GM04503 (cell line): ENCODE measurements at regions not wholly inside any gene's neighbourhood (a gene's known extent, or its start where the extent isn't known, plus 50 kb on each side); places are given as distances from the start of the nearest gene placed in this dataset.
"Not testable (repeated sequence)": the region's sequence is repeated elsewhere in the genome, so short reads cannot be mapped to it uniquely, and the experiment has no call there.

Source experiments
- DNase-seq: peaks from one replicate; pipeline ENCODE4 v3.0.0-alpha.2; 2012; ENCODE audit warnings: low read depth

DNA sequence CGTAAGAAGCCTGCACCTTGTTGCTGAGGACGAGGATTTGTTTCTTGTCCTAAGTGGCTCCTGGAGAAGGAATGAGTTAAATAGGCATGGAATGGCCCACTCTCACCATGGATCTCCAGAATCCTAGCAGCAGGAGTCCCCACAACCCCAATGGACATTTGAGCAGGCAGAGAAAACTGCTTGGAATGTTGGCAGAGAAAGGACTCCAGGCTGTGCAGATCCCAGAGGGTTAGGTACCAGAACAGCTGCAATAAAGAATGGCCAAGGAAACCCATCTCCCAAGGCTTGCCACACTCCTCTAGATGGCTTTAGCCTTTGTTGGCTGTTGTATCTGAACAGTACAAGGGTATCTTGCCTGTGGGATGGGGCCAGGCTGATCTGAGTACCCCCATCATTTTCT, 1415.7 kb upstream of the ADGRB3 start:
- no peak for DNase-seq

DNA sequence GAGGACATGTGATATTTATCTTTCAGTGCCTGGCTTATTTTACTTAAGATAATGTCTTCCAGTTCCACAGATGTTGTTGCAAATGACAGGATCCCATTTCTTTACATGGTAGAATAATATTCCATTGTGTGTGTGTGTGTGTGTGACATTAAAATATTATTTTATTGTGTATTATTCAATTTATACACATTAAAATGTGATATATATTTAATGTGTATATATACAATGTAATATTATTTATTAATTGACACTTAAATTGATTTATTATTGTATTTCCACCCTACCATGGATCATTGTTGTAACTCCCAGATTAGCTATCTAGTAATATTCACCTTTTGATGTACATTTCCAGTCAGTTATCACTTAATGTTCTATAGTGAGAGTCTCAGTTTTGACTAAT, 1422.5 kb upstream of the ADGRB3 start:
- no peak for DNase-seq

DNA sequence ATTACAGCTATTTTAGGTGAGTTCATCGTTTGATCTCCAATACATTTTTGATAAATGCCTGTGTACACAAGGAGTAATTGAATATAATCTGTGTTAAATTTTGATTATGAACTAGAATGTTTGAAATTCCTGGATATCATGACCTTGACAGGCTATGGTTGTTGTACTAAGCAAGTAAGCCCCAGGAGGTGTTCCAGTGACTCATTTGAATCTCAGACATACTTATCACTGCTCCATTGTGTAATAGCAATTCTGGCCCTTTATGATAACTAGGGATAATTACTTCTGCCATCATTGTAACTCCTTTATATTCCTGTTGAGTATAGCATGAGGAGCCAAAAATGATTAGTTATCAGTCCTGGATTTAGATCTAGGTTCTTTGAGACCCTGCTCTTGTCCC, 1424.6 kb upstream of the ADGRB3 start:
- no peak for DNase-seq

DNA sequence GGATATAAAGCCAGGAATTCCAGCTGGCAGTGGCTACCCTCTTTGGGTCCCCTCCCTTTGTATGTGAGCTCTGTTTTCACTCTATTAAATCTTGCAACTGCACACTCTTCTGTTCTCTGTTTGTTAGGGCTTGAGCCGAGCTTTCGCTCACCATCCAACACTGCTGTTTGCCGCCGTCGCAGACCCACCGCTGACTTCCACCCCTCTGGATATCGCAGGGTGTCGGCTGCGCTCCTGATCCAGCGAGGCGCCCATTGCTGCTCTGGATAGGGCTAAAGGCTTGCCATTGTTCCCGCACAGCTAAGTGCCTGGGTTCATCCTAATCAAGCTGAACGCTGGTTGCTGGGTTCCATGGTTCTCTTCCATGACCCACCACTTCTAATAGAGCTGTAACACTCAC, 1433.5 kb upstream of the ADGRB3 start:
- DNase-seq, result no peak

DNA sequence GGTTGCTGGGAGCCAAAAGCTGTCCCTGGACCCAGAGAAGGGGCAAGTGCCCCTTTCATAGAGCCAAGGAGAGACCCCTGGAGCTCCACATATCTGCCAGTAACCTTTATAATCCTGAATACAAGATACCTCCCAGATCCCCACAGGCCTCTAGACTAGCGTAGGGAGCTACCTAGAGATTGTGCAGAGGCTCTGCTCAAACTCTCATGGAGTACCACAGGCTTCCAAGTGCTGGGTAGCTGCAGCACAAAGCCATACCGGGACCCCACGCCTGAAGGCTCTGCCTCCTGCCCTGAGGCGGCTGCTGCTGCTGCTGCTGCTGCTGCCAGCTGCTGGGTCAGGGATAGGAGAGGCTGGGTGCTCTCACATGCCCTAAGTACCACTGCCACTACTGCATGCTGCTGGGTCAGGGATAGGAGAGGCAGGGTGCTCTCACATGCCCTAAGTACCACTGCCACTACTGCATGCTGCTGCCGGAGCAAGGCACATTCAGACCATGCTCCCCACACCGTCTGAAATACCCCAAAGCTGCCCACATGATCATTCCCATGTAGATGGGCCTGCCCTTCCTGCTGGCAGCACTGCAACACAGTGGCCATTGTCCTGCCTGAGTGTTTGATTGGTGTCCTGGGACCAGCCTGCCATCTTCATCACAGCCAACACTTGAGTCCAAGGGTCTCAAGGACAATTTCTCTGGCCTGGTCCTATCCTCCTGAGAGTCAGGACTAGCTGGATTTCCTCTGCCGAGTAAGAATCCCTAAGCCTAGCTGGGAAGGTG, 1434.3 kb upstream of the ADGRB3 start:
- DNase-seq, result no peak

DNA sequence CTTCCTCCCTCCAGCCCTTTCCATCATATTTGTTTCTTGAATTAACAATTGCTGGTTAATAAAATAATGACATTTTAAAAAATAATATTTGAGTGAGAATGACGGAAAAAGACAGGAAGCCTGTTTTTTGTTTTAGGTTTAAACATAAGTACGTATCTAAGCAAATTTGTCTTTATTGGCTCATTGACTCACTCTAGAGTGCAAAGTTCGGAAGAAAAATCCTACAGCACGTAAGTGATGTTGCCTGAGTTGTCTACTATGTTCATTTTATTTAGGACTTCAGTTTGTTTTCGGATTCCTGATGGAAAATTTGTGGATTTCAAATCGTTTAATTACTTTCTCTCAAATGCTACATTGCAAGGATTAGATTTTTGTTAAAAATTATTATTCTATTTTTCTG, 1435.7 kb upstream of the ADGRB3 start:
- no peak for DNase-seq

DNA sequence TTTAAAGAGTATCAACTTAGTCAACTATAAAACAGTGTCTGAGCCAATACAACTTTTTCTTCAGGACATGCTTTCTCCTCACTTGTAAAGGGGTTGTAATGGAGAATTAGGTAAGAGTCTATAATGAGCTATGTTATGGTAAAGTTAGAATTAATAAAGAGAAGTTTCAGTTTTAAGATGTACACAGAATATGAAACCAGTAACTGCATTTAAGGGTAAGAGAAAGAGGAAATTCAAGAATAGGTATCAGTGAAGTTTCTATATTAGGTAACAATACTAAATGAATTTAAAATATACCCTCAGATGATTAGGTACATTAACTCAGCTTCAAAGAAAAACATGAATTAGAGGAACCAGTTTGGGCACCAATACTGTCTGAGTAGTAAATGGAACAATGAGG, 1444.3 kb upstream of the ADGRB3 start:
- DNase-seq, result no peak

DNA sequence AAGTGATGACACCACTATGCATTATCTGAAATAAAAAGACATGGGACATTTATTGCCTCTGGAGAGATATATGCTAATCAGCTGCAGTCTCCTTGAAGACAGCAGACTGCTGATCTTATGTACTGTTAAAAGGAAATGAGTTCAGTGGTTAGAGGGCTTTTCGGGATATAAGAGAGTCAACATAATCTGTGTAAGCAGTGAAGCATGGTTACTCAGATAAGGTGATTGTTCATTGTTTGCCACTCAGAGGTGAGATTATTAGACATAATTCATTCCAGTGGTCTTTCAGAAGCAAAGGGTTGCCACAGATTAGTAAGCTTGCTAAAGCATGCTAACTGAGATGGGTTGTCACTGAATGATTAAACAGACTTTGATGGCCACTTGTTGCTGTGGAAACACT, 1450.7 kb upstream of the ADGRB3 start:
- no peak for DNase-seq

DNA sequence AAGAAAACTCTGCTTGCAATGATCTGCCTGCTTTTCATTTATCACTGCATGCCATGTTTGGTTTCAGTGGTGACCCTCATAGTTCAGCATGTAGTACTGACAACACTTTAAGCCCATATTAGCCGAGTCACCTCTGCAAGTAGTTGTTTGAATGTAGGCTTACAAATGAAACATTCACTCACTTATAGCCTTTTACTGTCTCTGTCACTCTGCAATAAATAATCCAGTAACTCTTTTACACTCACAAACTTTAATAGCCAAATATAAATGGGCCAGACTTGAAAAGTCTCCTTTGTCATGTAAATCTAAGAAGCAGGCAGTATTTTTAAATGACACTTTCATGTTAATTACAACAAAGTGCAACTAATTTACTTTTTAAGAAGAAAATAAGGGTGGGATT, 1460.0 kb upstream of the ADGRB3 start:
- DNase-seq, result no peak

DNA sequence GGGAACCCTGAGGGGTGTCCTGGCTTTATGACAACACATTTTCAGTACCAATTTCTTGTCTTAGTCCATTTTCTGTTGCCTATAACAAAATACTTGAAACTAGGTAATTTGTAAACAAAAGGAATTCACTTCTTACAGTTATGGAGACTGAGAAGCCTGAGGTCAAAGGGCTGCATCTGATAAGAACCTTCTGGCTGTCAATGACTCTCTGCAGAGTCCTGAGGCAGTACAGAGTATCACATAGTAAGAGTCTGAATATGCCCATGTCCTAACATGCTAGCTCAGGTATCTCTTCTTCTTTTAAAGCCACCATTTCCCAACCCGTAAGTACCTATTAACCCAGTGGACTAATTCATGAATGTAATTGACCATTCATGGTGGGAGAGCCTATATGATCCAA, 1458.6 kb upstream of the EYS start:
- DNase-seq, result no peak

DNA sequence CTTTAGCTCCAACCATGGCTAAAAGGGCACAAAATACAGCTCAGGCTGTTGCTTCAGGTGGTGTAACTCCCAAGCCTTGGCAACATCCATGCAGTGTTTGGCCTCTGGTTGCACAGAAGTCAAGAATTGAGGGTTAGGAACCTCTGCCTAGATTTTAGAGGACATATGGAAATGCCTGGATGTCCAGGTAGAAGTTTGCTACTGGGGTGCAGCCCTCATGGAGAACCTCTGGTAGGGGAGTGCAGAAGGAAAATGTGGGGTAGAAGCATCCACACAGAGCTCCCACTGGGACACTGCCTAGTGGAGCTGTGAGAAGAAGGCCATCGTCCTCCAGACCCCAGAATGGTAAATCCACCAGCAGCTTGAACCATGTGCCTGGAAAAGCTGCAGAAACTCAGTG, 1453.8 kb upstream of the EYS start:
- no peak for DNase-seq

DNA sequence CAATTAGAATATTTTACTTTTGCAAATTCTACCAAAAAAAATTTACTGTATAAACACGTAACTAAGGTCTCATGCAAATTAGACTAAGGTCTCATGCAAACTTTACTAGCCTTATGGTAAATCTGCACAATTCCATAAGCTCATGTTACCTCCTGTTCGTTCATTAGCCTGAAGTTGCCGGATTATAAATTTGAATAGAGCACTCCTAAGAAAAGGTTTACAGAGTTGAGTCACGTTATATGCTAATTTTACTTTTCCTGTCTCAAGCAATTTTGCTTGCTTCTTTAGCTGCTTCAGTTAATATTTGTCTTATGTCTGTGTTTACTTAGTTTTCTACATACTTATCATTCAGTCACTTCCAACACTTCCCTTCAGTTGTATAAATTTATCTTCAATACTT, 1434.0 kb upstream of the EYS start:
- no peak for DNase-seq

DNA sequence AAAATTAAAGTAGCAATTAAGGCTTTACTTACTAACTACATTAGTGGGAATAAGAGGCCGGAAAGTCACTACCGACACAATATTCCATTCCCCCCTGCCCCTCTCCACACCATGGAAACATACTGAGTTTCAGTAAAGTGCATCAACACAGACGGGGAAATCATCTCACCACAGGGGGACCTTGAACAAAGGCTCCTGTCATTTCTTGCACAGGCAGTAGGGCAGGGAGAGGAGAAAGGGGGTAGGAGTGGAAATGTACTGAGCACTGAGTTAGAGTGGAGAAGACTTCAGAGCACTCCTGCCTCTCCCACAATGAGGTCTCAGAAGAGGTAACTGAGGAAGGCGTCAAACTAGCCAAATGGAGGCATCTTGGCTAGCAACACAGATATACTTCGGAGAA, 1426.9 kb upstream of the EYS start:
- no peak for DNase-seq

DNA sequence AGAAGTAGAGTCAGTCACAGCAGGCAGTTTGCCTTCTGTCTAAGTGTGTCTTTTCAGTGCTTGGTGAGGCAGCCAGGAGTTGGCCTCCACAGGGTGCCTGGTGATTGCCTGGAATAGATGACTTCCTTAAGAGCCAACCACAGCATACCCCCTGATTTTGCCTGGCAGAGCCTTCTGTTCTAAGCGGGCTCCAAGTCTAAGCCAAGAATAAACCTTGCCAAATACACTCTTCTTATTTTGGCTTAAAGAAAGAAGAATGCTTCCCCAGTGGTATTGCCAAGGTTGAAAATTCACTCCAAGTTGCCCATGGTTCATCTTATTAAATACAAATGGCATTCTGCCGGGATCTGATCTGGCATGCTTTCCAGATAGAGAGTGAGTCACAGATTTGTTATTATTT, 1424.8 kb upstream of the EYS start:
- no peak for DNase-seq

DNA sequence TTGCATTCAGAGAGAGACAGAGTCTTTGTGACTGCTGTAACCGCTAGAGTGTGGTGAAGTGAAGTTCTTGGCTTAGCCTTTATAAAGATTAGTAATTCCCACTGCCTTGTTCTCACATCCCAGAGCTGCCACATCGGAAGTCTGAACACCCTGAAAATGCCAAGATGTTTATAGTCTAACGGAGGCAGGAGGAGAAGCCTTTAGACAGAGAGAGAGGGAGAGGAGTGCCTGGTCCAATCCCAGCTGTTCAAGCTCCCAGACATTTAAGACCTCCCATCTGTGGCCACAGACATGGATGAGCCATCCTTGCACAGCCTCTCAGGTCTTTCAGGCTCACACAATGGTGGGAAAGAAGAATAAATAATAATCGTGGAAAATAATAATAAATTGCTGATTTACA, 1422.8 kb upstream of the EYS start:
- no peak for DNase-seq

DNA sequence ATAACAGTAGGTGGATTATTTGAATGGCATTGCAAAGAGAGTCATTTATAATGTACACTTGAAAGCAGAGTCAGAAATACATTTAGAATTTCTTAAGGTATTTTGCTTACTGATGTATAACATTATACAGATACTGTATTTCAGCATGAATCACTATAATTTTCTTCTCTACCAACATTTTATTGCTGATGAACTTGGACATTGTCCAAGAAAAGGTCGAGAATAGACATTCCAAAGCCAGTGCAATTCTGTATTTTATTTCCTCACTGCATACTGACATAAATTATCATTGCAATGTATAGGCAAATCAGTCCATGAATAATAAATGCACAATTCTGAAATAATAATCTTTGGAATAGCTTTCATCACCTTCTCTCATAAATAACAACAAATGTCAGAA, 1420.0 kb upstream of the EYS start:
- no peak for DNase-seq

DNA sequence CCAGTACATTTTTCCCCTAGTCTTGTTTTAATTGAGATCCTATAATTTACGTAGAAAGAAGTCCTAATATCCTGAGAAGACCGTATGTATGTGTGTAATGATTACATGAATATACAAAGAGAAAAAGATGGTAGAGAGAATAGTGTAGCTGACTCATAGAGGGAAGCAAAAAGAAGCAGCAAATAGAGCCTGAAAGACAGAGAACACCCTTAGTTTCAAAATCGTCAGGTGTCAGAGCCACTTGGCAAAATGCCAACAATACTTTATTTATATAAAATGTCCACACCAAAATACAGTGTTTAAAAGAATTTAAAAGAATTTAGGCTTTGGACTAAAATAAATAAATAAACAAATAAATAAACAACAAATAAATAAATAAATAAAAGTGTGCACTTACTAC, 1414.1 kb upstream of the EYS start:
- DNase-seq, result no peak

DNA sequence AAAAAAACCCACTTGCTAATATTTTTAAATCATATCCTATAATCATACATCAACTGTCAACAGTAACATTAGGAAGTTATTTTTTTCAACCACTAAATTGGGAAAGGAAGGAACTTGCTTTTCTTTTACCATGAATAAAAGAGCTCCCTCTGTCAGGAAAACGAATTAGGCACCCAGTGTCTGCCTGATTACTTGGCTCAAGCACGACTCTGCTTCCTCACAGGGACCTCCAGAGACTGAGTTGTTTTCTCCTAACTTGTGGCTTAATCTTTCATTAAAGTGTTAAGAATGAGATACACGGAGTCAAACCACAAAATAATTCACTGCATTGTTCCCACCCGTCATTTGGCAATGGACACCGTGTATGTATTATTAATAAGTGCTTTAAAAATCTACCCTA, 1405.1 kb upstream of the EYS start:
- DNase-seq, result no peak

DNA sequence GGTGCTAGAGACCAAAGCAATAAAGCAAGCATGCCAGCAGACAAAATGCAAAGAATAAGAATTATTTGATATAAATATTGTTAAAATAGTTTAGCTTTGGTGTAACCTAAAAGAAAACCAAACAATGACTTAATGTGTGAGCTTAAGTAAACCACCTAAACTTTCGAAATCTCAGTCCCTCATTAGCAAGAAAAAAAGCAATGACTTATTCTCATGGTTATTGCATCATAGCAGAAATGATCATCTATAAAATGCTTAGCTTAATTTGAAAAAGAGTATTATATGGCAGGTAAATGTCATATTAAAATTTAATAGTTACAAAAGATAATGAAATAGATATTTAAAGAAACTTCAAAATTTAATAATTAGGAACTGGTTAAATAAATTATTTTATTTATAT, 1395.7 kb upstream of the EYS start:
- no peak for DNase-seq

DNA sequence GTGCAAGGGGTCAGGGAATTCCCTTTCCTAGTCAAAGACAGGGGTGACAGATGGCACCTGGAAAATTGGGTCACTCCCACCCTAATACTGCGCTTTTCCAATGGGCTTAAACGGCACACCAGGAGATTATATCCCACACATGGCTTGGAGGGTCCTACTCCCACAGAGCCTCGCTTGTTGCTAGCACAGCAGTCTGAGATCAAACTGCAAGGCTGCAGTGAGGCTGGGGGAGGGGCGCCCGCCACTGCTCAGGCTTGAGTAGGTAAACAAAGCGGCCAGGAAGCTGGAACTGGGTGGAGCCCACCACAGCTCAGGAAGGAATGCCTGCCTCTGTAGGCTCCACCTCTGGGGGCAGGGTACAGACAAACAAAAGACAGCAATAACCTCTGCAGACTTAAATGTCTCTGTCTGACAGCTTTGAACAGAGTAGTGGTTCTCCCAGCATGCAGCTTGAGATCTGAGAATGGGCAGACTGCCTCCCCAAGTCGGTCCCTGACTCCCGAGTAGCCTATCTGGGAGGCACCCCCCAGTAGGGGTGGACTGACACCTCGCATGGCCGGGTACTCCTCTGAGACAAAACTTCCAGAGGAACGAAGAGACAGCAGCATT, 1388.7 kb upstream of the EYS start:
- not testable (repeated sequence) for DNase-seq

DNA sequence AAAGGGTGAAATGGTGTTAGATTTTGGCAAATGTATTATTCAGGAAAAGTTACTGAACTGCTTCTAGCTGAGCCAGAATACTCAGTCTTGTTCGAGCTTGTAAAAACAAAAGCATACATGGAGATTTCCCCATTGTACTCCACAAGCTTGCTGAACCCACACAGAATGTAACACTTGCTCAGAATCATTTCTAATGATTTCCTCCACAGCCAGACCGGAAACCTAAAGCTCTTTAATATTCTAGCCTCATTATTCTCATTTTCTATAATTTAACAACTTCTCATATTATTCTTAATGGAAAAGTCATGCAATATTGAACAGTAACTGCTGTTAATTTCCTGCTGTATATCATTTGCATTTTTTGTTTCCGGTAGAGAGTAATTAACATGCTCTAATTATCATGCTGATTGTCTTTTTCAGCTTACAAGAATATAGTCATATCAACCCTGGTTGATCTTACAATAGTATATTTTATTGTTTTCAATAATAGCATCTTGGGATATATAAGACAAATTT, 1387.5 kb upstream of the EYS start:
- no peak for DNase-seq

DNA sequence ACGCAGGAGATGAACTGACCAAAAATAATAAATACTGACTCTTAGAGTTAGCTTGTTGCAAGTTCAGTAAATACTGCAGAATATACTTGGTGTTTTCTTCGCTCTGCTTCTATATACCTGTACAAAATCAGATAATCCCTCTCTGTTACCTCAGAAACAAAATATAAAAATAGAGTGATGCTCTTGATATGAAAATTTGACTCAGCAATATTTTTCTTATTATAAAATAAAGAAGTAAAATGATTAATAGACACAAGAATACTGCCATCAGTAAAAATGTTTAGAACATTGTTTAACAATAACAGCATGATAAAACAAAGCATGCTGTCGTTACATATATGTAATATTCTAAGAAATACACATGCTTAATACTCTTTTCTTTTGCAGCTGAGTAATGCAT, 1366.9 kb upstream of the EYS start:
- DNase-seq, result no peak

DNA sequence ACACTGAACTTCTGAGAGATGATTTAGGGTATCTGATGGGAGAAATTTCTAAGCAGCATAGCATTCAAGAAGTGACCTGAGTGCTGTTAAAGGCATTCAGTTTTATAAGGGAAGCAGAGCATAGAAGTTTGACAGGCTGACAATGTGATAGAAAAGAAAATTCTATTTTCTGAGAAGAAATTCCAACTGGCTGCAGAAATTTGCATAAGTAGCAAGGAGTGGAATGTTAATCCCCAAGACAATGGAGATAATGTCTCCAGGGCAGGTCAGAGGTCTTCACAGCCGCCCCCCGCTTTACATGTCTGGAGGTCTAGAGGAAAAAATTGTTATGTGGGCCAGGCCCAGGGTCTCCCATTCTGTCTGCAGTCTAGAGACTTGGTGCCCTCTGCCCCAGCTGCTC, 1361.8 kb upstream of the EYS start:
- no peak for DNase-seq

DNA sequence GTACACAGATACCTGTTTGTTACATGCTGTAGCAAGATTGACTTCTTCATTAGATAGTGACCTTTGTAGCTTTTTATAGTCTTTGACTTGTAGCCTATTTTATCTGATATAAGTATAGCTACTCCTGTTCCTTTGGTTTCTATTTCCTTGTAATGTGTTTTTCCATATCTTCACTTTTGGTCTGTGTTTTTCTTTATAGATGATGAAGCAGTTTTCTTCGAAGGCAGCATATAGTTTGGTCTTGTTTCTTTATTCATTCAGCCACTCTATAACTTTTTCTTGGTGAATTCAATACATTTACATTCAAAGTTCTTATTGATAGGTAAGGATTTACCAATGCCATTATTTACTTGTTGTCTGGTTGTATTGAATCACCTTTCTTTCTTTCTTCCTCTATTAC, 1357.3 kb upstream of the EYS start:
- DNase-seq, result no peak
